RPMI7951 (cell line): ENCODE measurements at regions not wholly inside any gene's neighbourhood (a gene's known extent, or its start where the extent isn't known, plus 50 kb on each side); places are given as distances from the start of the nearest gene placed in this dataset.

Source experiments
- DNase-seq: peaks from one replicate; pipeline ENCODE4 v3.0.0-alpha.2; 2012; ENCODE audit warnings: low read depth

DNA sequence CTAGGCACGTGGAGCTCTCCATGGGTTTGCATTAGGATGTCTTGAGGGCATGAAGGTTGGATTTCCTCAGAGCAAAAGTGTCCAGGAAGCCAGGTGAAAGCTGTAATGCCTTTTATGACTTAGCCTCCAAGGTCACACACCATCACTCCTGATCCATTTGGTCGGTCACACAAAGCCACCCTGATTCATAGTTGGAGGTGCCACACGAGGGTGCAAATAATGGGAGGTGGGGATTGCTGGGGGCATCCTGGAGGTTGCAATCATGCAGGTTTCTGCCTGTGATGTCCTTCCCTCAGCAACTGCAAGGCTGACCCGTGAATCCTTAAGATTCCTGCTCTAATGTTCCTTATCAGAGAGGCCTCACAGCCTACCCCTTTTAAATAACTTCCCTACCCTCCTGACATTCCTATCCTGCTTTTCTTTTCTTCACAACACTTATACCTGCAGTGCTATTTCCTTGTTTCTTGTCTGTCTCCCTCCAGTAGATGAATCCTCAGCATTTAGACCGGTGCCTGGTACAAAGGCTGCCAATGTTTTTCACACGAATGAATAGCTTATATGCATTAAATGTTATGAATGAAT, 97.1 kb downstream of the LIPG start:
- DNase-seq, result no peak

DNA sequence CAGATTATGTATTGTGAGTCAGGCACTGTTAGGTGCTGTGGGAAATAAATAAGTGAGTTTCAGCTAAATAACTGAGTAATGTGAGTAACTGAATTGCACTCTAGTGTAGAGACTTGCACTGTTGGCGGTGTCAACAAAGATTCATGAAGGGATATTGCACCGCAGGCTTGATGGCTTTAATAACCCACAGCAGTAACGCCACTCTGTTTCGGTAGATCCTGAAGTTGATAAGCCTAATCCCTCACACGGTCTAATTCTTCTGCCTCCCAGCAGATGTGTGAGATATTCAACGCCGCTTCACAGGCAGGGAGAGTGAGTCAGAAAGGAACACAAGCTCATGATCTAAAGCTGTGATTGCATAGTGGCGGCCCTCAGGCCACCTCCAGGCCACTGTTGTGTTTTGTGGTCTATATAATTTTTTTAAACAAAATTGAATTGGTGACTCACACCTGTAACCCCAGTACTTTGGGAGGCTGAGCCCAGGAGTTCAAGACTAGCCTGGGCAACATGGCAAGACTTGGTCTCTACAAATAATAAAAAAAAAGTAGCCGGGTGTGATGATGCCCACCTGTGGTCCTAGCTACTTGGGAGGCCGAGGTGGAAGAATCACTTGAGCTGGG, 94.3 kb downstream of the LIPG start:
- DNase-seq, result peak; percentile 96

DNA sequence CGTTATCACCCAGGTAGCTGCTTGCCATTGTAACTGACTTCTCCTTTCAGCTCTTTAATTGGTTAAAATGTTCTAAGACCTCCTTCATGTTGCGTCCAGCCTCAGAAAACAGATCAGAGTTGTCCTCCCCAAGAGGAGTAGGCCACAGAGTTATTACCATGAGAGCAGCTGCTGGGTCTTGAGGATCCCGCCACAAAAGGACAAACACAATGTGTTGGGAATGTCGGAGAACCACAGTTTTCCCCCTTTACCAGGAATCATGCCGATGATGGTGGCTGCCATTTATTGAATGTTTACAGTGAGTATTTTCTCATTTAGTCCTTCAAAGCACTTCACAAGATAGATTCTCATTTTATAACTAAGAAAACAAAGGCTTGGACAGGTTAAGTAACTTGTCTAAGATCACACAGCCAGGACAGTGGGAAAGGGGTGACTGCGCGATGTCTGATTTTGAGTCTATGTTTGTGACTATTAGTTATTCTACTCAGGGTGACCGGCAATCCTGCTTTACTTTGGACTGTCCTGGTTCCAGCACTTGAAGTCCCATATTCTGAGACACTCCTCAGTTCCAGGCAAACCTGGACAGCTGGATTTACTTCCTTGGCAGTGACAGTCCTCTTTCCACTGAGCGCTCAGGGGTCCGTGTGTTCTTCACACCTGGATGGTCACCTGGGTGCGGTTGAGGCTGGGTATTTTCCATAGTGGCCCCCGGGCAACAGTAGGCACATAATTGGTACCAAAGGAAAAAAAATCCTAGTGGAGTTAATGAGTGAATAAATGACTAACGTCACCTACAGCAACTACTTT, 93.6 kb downstream of the LIPG start:
- no peak for DNase-seq

DNA sequence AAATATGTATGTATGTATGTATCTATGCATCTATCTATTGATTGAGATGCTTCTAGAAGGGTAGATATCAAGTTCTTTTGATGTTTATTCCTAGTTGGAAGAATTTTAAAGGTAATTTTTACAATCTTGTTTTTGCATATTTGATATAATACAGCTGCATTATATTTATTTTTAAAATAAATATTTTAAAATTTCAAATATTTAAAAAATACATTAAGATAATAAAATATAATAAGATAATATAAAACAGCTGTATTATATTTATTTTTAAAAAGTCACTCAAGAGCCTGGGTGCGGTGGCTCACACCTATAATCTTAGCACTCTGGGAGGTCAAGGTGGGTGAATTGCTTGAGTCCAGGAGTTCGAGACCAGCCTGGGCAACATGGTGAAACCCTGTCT, 92.5 kb downstream of the LIPG start:
- DNase-seq, result no peak

DNA sequence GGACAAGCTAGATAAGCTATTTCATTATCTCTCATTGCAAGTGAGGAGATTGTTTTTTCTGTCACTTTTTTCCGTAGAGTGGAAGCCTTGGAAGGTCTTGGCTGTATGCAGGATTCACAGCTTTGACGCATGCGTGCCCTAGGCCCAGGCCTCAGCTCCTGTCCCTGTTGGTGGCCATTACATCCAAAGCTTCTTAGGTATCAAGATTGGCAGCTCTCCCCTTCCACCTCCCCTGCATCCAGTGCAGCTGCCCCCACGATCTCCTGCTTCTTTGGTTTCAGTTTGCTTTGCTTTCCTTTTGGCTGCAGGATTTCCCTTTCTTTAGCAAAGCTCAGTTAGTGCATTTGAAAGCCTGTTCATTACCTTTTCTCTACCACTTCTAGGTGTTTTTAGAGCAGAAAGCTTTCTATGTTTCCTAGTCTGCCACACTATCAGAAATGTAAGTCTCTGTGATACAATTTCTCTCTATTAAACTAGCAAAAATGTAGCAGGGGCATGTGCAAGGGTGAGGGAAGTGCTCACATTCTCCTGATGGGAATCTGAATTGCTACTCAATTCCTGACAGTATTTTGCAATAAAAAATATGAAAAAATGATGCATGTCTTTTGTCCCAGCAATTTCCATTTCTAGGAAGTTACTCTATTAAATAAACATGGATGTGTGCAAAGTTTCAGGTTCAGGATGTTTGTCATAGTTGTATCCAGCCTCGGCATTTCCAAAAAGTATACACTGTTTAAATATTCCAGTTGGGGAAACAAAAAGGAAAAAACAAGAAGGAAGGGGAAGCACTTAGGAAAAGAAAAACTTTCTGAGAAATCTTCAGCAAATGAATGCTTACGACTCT, 91.2 kb downstream of the LIPG start:
- DNase-seq, result no peak

DNA sequence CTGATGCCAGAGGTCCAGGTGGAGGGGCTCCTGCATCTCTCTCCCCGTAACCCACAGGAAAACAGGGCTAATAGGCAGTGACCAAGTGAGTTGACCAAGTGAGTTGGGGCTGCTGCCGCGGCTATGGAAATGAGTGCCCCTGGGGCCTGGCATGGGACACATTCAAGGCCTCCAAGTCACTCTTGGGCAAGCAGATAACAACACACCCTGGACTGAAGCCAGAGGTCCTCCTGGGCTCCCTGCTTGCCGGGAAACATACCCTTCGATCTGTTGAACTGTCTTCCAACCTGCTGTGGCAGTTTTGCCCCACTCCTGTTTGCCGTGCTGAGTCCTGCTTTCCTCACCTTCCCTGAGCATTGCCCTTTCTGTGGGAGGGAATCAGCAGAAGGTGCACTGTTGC, 89.2 kb downstream of the LIPG start:
- DNase-seq, result no peak

DNA sequence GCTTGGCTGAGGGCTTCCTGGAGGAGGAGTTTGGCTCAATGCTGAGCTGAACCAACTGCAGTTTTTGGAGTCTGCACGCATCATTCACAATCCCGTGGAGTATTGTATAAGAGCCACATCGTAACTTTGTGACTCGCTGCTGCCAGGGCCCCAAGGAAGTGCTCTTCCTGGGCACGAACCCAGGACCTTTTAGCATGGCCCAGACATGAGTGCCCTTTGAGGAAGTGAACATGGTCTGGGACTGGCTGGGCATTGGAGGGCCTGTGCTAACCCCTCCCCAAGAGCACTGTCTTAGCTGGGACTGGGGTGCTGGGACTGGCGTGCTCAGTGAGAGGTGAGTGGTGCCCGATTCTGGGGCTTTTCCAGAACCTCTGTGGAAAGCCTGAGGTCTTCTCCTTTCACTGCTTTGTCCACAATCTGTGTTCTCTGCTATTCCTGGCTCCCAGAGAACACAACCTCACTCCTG, 88.6 kb downstream of the LIPG start:
- DNase-seq, result no peak

DNA sequence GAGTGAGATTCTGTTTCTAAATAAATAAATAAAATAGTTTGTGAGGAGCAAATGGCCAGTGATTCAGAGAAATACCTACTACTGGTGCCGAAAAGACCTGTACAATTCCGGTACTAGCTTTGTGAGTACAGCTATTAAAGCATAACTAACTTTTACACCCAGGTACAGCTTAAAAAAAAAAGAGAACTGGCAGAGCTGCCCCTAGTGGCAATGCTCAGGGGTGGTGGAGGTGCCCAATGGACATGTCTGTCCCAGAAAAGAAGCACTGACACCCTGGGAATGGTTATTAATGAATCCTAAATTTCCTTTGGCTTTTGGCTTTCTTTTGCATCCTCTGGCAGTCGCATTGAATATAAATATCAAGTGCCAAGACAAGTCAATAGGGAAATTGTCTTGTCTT, 87.0 kb downstream of the LIPG start:
- DNase-seq, result no peak
